GM21528 (cell line): ENCODE measurements at regions not wholly inside any gene's neighbourhood (a gene's known extent, or its start where the extent isn't known, plus 50 kb on each side); places are given as distances from the start of the nearest gene placed in this dataset.

Experiments used
- ATAC-seq: cut with Tn5 transposase; IDR thresholded peaks from one replicate; pipeline ENCODE4 v1.9.1; 2021; ENCODE audit warnings: mild to moderate bottlenecking, moderate library complexity; ENCODE audit not compliant: unreplicated experiment, low FRiP score

- ATAC-seq, result no peak
These were observed 429.8 kb downstream of the BCOR start for GRCh38 chrX:39667736-39668482.

- ATAC-seq, result no peak
These were observed 428.1 kb downstream of the BCOR start for GRCh38 chrX:39669668-39670067.

- no peak for ATAC-seq
These were observed 427.5 kb downstream of the BCOR start for GRCh38 chrX:39670281-39670680.

GRCh38 chrX:39672405-39672804 is 425.4 kb downstream of the BCOR start:
- no peak for ATAC-seq

- ATAC-seq, result no peak
These were observed 423.1 kb downstream of the BCOR start for GRCh38 chrX:39674490-39675161.

- ATAC-seq, result no peak
These were observed 422.6 kb downstream of the BCOR start for GRCh38 chrX:39675162-39675553.

GRCh38 chrX:39675619-39676018 is 422.1 kb downstream of the BCOR start:
- ATAC-seq, result no peak

- ATAC-seq, result no peak
These were observed 421.3 kb downstream of the BCOR start for GRCh38 chrX:39676434-39676833.

GRCh38 chrX:39677585-39677977 is 420.2 kb downstream of the BCOR start:
- no peak for ATAC-seq

- ATAC-seq, result no peak
These were observed 419.6 kb downstream of the BCOR start for GRCh38 chrX:39677978-39678791.

- ATAC-seq, result no peak
These were observed 418.8 kb downstream of the BCOR start for GRCh38 chrX:39678914-39679313.

- no peak for ATAC-seq
These were observed 418.1 kb downstream of the BCOR start for GRCh38 chrX:39679497-39680157.

- no peak for ATAC-seq
These were observed 415.9 kb downstream of the BCOR start for GRCh38 chrX:39681885-39682284.

- ATAC-seq, result no peak
These were observed 415.0 kb downstream of the BCOR start for GRCh38 chrX:39682778-39683177.

GRCh38 chrX:39688219-39688575 is 409.6 kb downstream of the BCOR start:
- ATAC-seq, result no peak

- ATAC-seq, result no peak
These were observed 409.0 kb downstream of the BCOR start for GRCh38 chrX:39688576-39689375.

GRCh38 chrX:39689376-39690104 is 408.2 kb downstream of the BCOR start:
- ATAC-seq, result no peak

GRCh38 chrX:39690541-39691415 is 407.0 kb downstream of the BCOR start:
- ATAC-seq, result no peak

- no peak for ATAC-seq
These were observed 406.0 kb downstream of the BCOR start for GRCh38 chrX:39691724-39692123.
